Testis (tissue), 2 donors: ENCODE measurements at regions not wholly inside any gene's neighbourhood (a gene's known extent, or its start where the extent isn't known, plus 50 kb on each side); places are given as distances from the start of the nearest gene placed in this dataset.

Source experiments
- DNase-seq: peaks from one replicate; pipeline ENCODE4 v3.0.0-alpha.2; 2019
- H3K27ac ChIP-seq, 2 donors: fragments of 200-600 bp; sonication (generic); one replicate each; pipeline ENCODE4 v1.5.1; 2019
- H3K27me3 ChIP-seq: fragments of 200-600 bp; sonication (generic); one replicate; pipeline ENCODE4 v1.5.1; 2019
- H3K36me3 ChIP-seq: fragments of 200-600 bp; sonication (generic); one replicate; pipeline ENCODE4 v1.5.1; 2017; ENCODE audit warnings: low read depth; ENCODE audit errors: missing control alignments
- H3K4me1 ChIP-seq: fragments of 200-600 bp; sonication (generic); one replicate; pipeline ENCODE4 v1.5.1; 2019
- H3K4me3 ChIP-seq, 2 donors: fragments of 200-600 bp; sonication (generic); one replicate each; pipeline ENCODE4 v1.5.1; 2017 to 2019
- H3K9me3 ChIP-seq: fragments of 200-600 bp; sonication (generic); one replicate; pipeline ENCODE4 v1.5.1; 2017
- CTCF ChIP-seq, 3 experiments: fragments of 450-650 bp in 2 of 3; fragments of 200-600 bp in 1 of 3; sonication (generic) in 1 of 3; IDR thresholded peaks; one replicate each; pipeline ENCODE4 v1.5.1; 2016 to 2019; ENCODE audit warnings: antibody characterized with exemption in 3 of 3, mild to moderate bottlenecking in 2 of 3, moderate library complexity in 1 of 3
- POLR2A ChIP-seq: fragments of 450-650 bp; IDR thresholded peaks from one replicate; pipeline ENCODE4 v1.6.1; 2017; ENCODE audit warnings: antibody characterized with exemption, mild to moderate bottlenecking, moderate library complexity
- WGBS, 2 donors: methylation state at CpG; one replicate each; pipeline ENCODE4 v1.1.5; 2018; 5-methylcytosine and 5-hydroxymethylcytosine counted together
- intact Hi-C: fragments of 100-400 bp; cut with DNase I; formaldehyde crosslinking; loops from one replicate; pipeline ENCODE4 v1.15.1; 2023; ENCODE audit warnings: low total_unique reads

- H3K27ac ChIP-seq, result no peak overlapping the region
- 70 to 71% methylated on average over 4 of the region's 4 CpGs for whole genome bisulfite sequencing, 2 donors
- TF ChIP-seq POLR2A (no peak), CTCF (IDR thresholded peaks at IDR 0.05) (no peak)
- no peaks in the 10 kb centered on the region for H3K27me3 ChIP-seq
- no peaks in the 10 kb centered on the region for H3K4me1 ChIP-seq
- no peak for DNase-seq
- intact Hi-C loops, result no loop called here
- H3K4me3 ChIP-seq, result no peak overlapping the region
- no peaks in the 10 kb centered on the region for H3K36me3 ChIP-seq
- H3K9me3 ChIP-seq, result no peaks in the 10 kb centered on the region
These were observed 360.8 kb downstream of the GPATCH2 start for GRCh38 chr1:217270101-217270500.

GRCh38 chr1:217268058-217268457 is 362.8 kb downstream of the GPATCH2 start:
- no peaks in the 10 kb centered on the region for H3K36me3 ChIP-seq
- TF ChIP-seq POLR2A, result no peak
- no peak for TF ChIP-seq CTCF (IDR thresholded peaks at IDR 0.05)
- 89% methylated on average over 5 of the region's 5 CpGs for WGBS, 2 donors
- no peaks in the 10 kb centered on the region for H3K4me1 ChIP-seq
- intact Hi-C loops, result no loop called here
- no peak for DNase-seq
- H3K27ac ChIP-seq, result no peak overlapping the region
- no peaks in the 10 kb centered on the region for H3K27me3 ChIP-seq
- no peak overlapping the region for H3K4me3 ChIP-seq
- no peaks in the 10 kb centered on the region for H3K9me3 ChIP-seq

- 90 to 95% methylated on average over 2 of the region's 2 CpGs for WGBS, 2 donors
- H3K9me3 ChIP-seq, result no peaks in the 10 kb centered on the region
- TF ChIP-seq CTCF (IDR thresholded peaks at IDR 0.05), result no peak
- TF ChIP-seq POLR2A, result no peak
- intact Hi-C loops, result no loop called here
- no peak overlapping the region for H3K27ac ChIP-seq
- no peaks in the 10 kb centered on the region for H3K4me1 ChIP-seq
- no peak overlapping the region for H3K4me3 ChIP-seq
- H3K36me3 ChIP-seq, result no peaks in the 10 kb centered on the region
- H3K27me3 ChIP-seq, result no peaks in the 10 kb centered on the region
- DNase-seq, result no peak
These were observed 369.3 kb downstream of the GPATCH2 start for GRCh38 chr1:217261636-217262035.

DNA sequence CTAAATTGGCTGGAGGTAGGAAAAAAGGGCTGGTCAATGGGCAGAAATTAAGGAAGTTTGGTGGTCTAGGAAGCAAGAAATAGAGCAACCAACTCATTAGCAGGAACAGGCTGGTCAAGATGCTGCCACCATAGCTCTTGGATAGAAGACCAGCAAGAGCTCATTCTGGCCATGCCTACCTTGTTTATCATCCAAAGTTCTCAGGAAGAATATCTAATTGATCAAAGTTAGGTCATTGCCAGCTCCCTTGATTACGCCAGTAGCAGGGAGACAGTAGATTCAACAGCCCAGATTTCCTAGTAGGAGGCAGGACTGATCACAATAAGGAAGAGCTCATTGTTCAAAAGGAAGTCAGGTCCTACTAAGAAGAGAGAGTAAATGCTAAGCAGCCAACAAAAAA is 370.2 kb downstream of the GPATCH2 start:
- H3K27ac ChIP-seq, result no peak overlapping the region
- H3K36me3 ChIP-seq, result no peaks in the 10 kb centered on the region
- no peaks in the 10 kb centered on the region for H3K27me3 ChIP-seq
- no peaks in the 10 kb centered on the region for H3K4me1 ChIP-seq
- no peak overlapping the region for H3K4me3 ChIP-seq
- intact Hi-C loops, result no loop called here
- DNase-seq, result no peak
- TF ChIP-seq POLR2A (no peak), CTCF (IDR thresholded peaks at IDR 0.05) (no peak)
- H3K9me3 ChIP-seq, result no peaks in the 10 kb centered on the region
- 78 to 100% methylated on average over 1 of the region's 1 CpG for WGBS, 2 donors

DNA sequence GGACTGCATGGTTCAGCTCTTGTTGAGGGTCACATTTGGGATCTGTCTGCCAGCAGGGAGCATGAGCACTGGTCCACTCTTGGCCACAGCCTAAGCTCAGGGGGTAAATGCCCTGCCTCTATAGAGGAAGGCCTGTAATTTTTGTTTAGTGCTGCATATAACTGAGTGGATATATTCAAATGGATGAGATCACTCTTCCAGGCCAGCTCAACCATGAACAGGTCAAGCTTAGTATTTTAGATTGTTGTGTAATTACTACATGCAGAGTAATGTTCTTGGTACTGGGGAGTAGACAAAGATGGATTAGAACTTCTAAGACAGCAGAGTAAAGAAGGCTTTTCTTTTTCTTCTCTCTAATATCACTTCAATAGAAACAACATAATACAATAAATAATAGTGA is 376.9 kb downstream of the GPATCH2 start:
- no peaks in the 10 kb centered on the region for H3K4me1 ChIP-seq
- no peak overlapping the region for H3K4me3 ChIP-seq
- no peak overlapping the region for H3K27ac ChIP-seq
- H3K9me3 ChIP-seq, result no peaks in the 10 kb centered on the region
- H3K27me3 ChIP-seq, result no peaks in the 10 kb centered on the region
- no peak for DNase-seq
- TF ChIP-seq POLR2A, result no peak
- intact Hi-C loops, result no loop called here
- no peaks in the 10 kb centered on the region for H3K36me3 ChIP-seq
